NCI-H2029 treated with DMSO at 0.1 percent for 48 hours (cell line): ENCODE measurements at regions not wholly inside any gene's neighbourhood (a gene's known extent, or its start where the extent isn't known, plus 50 kb on each side); places are given as distances from the start of the nearest gene placed in this dataset.
A peak's percentile ranks its signal among the peaks of the same experiment; 100 is the strongest.
"Not testable (repeated sequence)": the region's sequence is repeated elsewhere in the genome, so short reads cannot be mapped to it uniquely, and the experiment has no call there.

Source experiments
- DNase-seq: peaks from one replicate; lab custom pipeline; 2025; lab: John Stamatoyannopoulos, UW

DNA sequence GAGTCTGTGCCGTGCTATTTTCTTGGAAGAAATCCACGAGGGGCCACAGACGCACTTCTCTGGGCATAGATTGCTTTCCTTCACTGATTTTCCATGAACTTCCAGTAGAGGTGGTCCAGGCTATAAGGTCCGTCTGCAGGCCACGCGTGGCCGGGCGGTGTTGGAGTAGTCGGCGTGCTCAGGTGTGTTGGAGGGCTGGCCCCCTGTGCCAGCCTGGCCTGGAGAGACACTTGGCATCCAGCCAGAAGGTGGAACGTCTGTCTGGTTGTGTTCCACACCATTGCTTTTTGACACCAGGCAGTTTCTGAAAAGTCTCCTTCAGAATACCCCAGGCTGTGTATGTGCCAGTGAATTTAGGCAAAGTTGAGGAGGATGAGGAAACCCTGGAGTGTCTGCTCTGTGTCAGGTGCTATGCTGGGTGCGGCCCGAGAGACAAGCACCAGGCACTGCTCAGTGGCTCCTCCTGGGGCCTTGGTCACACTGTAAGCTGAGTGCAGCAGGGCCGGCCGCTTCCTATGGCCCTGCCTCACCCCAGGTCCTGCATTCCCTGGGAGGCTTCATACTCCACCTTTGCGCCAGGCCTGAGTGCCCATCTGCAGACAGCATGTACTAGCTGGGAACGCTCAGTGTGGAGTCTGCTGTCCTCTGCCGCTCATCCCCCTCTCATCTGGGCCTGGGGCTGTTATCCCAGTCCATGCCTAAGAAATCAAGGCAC lies 52.1 kb upstream of the TAMM41 start:
- peak; percentile 24 for DNase-seq

DNA sequence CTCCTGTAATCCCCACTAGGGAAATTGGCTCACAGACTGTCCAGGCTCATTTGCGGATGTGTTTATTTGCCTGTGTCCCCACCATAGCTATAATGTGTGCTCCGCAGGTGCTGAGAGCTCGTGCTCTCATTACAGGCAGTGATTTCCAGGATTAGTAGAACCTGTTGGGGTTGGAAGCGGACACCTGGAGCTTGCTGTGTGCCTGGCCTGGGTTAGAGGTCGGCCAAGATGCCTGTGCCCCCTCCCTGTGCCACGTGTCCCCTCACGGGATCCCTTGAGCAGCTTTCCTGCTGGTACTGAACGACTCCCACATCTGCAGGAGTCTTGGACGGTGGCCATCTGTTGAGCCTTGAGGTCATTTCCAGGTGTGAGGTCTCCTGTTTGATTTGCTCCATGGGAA lies 52.7 kb upstream of the TAMM41 start:
- DNase-seq = not testable (repeated sequence)

DNA sequence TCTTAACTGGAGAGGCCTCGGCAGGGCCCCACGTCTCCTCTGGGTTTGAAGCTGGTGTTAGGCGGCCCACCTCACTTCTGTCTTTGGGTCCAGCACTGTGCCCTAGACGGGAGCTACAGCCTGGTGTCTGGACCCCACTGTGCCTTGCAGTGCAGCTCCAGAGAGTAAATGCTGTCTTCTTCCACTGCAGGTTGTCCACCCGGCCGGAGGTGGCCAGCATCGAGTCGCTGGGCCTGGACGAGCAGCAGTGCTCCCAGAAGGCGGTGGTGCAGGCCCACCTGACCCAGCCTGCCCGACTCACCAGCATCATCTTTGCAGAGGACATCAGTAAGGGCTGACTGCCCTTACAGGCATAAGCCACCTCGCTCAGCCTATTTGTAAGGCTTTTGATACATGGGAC lies 53.1 kb upstream of the TAMM41 start:
- DNase-seq = no peak

DNA sequence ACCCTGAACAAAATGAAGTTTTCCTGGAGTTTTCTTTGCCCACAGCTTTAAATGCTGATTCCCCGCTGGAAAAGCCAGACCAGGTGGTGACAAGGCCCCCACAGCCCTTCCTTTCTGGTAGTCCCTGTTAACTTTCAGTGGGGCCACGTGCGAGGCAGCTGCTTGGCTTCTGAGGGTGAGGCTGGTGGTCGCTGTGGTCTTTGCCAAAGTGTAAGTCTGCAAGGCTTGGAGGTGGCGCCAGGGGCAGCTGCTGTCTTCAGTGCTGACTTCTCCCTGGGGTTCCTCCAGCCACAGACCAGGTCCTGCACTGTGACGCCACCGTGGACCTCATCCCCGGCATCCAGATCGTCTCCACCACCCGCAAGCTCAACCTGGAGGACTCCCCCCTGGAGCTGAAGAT lies 54.1 kb upstream of the TAMM41 start:
- no peak for DNase-seq

DNA sequence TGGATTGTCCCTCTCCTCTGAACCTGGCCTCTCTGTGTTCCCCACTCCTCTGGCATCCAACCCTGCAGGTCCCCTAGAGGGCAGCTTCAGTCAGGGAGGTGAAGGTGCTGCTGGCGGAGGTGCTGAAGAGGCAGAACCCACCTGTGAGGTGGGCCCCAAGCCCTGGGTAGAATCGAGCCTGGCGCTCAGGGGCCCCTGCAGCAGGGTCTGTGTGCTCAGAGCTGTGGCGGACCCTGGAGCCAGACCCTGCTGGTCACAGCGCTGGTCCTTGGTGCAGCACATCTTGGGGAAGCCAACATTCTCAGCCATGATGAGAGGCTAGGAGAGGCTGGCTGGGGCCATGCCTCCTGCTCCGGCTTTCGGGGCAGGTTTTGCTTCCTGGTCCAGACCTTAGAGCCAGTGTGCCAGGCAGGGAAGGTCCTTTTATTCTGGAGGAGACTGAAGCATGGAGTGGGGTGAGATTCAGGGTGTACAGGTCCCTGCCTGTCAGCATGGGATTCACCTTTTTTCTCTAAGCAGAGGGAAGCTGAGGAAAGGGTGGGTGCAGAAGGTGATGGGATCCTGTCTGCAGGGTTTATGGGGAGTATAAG lies 54.7 kb upstream of the TAMM41 start:
- no peak for DNase-seq

DNA sequence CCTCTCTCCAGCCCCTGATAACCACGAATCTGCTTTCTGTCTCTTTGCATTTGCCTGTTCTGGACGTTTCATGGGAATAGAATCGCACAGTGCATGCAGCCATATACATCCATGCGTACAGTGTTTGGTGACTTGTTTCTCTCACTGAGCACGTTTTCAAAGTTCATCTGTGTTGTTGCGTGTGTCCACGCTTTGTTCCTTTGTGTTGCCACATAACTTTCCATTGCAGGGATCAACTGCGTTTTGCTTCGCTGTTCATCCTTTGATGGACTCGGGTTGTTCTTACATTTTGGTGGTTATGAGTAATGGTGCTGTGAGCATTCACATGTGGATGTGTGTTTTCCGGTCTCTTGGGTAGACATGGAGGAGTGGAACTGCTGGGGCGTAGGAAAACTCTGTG lies 56.4 kb upstream of the TAMM41 start:
- DNase-seq = no peak

DNA sequence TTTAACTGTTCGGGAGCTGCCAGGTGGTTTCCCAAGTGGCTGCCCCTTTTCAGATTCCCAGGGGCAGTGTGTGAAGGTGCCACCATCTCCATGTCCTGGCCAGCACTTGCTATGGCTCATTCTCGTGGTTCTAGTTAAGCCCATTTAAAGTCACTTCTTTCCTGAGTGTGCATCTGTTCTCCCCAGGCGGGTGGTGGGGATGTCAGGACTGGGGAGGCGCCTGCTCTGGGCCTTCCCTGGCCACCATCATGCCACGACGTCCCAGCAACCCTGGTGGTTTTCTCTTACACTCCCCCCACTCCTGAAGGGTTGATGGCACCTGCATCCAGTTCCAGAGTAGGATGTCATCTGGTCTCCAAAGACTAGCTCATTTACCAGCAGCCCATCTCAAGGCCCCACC lies 56.8 kb upstream of the TAMM41 start:
- no peak for DNase-seq

DNA sequence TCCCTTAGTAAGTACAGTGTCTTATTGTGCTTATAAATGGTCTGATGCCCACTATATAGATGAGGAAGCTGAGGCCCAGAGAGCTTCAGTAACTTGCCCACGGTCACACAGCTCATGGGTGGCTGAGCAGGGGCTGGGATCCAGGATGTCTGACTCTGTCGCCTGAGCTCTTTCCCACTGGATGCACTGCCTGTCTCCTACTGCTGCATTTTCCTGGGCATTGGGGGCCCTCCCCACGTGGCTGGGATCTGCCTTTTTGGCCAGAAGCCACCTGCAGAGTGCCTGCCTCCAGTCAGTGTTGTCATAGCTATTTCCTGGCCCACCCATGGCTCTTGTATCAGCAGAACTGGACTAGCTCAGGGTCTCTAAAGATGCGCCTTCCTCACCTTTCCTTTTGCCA lies 57.5 kb upstream of the TAMM41 start:
- DNase-seq = no peak

DNA sequence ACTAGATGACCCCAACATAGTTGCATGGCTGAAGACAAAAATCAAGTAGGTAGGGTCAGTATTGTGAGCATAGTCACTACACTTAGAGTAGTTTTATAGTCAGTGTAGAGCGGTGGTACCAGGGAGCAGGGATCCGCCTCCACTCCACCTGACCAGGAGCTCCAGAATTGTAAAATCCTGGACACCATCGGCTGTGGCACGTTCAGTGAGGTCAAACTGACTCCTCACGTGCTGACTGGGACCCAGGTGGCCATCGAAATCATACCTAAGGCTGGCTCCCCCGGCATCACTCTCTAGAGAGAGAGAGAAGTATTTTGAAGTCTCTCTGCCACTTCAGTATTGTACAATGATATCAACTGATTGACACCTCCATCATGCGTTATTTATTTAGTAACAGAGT lies 59.7 kb upstream of the TAMM41 start:
- DNase-seq = no peak

DNA sequence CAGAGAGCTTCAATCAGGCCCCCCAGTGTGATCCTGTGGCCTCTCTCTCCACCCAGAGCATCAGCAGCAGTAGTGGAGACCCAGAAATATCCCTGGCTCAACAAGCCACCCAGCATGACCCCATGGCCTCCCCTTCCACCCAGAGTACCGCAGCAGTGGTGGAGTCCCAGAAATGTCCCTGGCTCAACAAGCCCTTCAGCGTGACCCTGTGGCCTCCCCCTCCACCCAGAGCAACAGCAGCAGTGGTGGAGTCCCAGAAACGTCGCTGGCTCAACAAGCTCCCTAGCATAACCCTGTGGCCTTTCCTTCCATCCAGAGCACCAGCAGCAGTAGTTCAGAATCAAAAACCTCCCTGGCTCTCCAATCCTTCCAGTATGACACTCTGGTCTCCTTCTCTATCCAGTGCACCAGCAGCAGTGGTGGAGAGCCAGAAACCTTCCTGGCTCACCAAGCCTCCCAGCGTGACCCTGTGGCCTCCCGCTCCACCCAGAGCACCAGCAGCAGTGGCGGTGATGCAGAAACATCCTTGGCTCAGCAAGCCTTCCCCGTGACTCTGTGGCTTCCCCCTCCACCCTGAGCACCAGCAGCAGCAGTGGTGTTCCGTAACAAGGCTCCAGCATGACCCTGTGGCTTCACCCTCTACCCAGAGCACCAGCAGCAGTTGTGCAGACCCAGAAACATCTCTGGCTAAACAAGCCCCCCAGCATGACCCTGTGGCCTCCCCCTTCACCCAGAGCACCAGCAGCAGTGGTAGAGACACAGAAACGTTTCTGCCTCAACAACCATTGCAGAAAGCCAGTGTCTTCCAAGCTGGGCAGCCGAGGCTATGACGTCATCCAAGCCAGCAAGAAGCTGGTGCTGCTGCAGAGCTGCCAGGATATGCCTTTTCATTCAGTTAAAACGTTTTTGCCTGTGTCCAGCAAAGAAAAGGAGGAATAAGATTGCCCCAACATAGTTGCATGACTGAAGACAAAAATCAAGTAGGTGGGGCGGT lies 61.3 kb upstream of the TAMM41 start:
- DNase-seq = no peak

DNA sequence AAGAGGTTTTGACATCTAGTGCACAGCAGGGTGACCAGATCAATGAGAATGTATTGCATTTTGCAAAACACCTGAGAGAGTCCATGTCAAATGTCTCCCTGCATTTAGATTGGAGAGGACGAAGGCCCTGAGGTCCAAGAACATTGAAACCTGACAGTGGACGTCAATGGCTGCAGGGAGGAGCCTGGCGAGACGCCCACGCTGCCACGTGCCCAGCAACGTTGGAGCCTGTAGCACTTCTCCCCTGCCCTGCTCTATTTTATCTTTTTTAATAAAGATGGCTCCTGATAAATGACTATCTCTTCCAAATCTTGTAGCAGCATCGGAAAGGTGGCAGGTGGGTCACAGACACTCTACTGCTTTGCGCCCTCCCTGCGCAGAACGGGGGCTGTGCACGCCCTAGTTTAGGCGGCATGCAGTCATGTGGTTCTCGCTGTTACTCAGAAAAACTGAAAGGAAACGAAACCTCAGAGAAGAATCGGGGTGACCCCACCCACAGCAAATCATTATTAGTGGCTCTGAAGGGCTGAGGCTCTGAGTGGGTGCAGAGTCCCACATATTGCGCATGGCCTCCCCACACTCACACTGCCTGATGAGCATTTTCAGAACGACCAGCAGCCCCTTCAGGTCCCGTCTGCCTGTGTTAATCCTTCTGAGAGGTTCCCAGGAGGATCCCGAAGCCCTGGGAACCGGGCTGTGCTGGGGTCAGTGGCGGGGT lies 62.5 kb upstream of the TAMM41 start:
- no peak for DNase-seq

DNA sequence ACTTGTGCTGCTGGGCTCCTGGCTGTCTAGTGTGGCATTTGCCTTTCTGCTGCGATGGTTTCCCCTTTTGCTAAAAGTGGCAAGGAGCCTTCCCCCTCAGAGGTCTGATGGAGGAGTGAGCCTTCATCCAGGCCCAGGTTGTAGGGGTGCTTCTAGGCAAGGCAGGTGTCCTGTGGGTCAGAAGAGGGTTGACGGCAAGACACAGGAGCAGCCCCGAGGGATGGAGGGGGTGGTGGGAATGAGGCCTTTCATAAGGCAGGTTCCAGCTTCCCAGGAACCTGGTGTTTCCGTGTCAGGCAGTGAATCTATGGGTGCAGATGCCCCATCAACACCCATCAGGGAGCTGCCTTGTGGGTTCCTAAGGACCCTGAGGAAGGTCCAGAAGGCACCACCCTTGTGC lies 63.0 kb upstream of the TAMM41 start:
- no peak for DNase-seq

DNA sequence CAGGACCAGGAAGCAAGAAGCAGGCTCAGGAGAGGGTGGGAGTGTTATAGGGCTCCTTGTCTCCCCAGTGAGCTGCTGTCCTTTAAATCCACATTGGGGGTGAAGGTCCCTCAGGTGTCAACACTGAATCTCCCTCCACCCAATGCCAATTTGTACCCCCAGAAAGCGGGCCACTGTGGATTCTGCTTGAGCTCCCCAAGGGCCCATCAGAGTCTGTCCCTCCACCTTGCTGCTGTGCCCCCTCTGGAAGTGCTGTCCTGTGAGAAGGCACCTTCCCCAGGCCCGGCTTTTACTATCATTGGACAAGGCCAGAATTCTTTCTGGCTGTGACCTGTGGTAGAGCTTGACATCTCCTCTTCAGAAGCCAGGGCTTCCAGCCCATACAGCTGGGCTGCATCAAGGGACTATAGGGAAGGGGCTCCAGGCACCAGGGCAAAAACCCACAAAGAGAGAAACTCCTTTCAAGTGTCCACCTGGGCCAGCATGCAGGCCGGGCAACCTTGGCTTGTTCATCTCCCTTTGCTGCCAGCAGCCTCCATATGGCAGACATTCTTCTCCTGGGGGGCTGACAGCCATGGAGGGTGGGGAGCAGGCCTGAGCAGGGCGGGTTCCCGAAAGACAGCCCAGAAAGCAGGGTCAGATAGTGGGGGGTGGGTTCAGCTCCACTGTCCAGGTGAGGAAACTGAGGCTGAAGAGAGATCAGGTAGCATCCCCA lies 63.7 kb upstream of the TAMM41 start:
- not testable (repeated sequence) for DNase-seq

DNA sequence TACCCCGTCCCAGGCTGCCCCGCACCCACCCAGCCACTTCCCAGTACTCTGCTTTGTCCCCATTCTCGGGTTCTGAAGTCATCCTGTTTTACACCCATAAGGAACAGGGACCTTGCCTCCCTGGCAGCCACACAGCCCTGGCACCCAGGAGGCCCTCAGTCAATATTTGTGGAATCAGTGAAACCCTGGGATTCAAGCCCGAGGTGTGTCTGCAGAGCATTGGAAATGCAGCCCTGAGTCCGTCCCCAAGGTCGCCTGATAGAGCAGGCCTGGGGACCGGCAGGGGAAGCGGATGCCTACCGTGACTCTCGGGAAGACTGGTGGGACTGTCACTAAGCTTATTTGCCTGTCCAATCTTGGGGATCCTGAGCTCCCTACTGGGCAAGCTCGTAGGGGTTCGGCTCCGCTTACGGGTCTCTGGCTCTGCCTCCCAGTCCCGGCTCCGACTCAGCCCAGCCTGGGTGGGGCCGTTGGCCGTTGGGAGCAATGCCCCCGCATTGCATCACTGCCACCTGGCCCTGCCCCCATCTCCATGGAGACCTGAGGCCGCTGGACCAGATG lies 64.4 kb upstream of the TAMM41 start:
- no peak for DNase-seq

DNA sequence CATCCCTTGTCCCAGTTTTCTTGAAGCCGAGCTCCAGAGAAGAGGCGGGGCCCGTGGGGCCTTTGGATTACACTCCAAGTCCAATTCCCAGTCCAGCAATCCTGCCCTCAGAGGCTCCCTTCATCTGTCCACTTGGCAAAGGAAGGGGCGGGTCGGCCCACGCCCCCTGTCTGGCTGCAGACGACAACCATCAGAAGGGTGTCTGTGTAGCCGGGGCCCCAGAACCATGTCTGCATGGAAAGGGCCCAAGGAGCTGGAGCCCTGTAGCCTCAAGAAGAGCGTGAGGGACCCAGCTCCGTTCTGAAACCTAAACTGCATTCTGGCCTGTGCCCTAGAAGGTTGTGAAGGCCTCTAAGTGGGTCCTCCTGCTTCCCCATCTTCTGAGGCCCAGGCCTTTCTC lies 65.2 kb upstream of the TAMM41 start:
- DNase-seq = not testable (repeated sequence)

DNA sequence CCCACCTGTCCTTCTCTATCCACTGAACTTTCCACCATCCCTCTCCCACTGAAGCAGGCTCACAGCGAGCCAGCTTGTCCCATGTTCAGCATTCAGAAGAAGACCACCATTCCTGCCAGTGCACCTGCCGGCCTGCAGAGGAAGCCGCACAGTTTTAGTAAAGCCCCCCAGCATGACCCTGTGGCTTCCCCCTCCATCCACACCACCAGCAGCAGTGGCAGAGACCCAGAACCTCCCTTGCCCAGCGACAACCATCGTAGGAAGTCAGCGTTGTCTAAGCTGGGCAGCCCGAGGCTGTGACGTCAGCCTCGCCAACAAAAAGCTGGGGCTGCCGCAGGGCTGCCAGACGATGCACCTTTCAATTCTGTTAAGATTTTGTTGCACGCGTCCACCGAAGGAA lies 66.6 kb upstream of the TAMM41 start:
- DNase-seq = no peak

DNA sequence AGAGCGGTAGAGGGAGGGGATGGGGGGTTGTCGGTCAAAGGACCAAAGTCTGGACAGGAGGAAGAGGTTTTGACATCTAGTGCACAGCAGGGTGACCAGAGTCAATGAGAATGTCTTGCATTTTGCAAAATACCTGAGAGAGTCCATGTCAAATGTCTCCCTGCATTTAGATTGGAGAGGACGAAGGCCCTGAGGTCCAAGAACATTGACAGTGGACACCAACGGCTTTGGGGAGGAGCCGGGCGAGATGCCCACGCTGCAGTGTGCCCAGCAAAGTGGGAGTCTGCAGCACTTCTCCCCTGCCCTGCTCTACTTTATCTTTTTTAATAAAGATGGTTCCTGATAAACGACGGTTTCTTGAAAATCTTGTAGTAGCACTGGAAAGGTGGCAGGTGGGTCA lies 67.4 kb upstream of the TAMM41 start:
- DNase-seq = no peak

DNA sequence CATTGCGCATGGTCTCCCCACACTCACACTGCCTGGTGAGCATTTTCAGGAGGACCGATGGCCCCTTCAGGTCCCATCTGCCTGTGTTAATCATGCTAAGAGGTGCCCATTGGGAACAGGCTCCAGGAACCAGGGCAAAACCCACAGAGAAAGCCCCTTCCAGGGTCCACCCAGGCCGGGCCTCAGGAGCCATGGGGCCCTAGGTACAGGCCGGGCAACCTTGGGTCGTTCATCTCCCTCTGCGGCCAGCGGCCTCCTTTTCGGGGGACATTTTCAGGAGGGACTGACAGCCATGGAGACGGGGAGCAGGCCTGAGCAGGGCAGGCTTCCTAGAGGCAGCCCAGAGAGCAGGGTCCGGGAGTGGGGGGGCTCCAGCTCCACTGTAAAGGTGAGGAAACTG lies 68.0 kb upstream of the TAMM41 start:
- no peak for DNase-seq

DNA sequence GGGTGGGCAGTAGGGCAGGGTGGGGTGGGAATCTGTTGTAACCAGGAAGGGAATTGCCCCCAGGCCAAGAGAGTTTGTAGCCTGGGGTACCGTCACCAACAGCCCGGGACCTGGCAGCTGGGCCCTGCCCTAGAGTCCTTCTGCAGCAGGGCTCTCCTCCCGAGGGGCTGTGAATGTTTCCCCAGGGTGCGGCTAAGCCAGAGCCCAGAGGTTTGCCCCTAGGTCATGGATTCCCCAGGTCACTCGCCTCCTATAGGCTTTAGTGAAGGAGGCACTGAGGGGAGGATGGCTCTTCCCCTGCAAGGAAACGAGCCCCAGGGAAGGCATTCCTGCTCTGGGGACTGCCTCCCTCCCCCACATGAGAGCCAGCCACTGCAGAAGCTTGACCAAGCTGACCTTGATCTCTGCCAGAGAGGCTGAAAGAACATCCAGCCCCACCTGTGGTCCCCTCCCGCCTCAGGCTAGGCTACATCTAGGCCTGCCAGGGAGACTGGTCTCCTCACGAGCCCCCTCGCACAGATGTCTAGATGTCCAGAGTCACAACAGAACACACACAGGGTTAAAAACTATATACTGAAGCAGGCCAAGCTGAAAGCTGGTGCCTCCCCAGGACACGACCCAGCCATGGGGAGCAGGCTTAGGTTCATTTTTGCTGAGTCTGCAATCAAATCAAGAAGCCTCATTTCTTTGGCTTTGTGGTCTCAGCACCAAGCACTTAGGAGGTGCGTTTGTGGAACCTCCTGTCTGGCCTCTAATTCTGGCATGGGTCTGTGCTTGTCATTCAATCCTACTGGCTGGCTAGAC lies 69.1 kb upstream of the TAMM41 start:
- DNase-seq = no peak

DNA sequence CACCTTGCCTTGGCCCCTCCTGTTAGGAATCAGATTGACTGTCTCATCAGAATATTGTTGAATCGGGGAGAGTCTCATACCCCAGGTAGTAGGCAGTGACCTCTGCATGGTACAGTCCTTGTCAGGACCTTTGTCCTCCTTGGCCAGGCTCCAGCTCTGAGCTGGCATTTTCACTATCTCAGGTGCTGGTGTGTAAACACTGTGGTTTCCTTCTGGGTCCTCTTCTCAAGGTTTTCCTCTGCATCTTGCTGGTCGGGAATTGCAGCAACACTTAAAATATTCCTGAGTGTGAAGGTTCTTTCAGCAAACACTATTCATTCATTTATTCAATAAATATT lies 69.7 kb upstream of the TAMM41 start:
- peak; percentile 71 for DNase-seq

DNA sequence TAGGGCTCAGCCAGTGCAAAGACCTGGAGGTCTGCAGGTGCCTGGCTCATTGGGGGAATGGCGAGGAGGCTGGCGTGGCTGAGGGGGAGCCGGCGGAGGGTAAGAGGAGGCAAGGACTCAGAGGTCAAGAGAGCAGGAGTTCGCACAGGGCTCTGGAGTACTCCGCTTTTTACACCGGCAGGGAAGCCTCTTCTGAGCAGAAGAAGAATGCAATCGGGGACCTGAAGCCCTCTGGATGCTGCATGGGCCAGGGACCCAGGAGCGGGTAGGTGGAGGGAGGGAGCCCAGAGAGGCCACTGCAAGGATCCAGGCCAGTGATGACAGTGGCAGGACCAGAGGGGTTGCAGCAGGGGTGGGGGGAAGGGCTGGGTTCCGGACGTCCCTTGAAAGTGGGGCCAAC lies 70.4 kb upstream of the TAMM41 start:
- DNase-seq = no peak
